ENCODE measurements at regions not wholly inside any gene's neighbourhood (a gene's known extent, or its start where the extent isn't known, plus 50 kb on each side); places are given as distances from the start of the nearest gene placed in this dataset.

DNA sequence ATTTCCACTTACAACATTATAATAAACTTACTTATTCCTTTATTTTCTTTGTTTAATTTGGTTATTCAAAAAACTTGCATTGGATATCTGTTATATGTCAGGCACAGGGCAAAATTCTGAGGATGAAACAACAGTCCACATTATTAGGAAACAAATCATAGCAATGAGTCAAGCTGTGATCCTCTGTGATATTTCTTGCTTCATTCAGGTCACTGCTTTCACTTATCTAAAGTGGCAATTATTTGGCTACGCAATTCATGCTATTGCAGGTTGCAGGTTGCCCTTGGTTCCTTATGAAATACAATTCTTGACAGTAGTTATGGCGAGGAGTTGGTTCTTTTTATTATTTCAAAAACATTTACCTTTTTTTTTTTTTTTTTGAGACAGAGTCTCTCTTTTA is 66.4 kb upstream of the CNTN6 start:
- no peak for TF ChIP-seq EZH2 (IDR thresholded peaks at IDR 0.05; ENCODE audit: borderline replicate concordance, low read depth, low read length, poor library complexity, severe bottlenecking)
- TF ChIP-seq, protein P1, sequence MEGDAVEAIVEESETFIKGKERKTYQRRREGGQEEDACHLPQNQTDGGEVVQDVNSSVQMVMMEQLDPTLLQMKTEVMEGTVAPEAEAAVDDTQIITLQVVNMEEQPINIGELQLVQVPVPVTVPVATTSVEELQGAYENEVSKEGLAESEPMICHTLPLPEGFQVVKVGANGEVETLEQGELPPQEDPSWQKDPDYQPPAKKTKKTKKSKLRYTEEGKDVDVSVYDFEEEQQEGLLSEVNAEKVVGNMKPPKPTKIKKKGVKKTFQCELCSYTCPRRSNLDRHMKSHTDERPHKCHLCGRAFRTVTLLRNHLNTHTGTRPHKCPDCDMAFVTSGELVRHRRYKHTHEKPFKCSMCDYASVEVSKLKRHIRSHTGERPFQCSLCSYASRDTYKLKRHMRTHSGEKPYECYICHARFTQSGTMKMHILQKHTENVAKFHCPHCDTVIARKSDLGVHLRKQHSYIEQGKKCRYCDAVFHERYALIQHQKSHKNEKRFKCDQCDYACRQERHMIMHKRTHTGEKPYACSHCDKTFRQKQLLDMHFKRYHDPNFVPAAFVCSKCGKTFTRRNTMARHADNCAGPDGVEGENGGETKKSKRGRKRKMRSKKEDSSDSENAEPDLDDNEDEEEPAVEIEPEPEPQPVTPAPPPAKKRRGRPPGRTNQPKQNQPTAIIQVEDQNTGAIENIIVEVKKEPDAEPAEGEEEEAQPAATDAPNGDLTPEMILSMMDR (conservative IDR thresholded peaks at IDR 0.05; ENCODE audit: low read depth, low read length): no peak
- Histone ChIP-seq H3K4me3 (ENCODE audit: low read depth, low read length, poor library complexity, severe bottlenecking) (no peak overlapping the region), H3K9me3 (ENCODE audit: low read depth, low read length, poor library complexity, severe bottlenecking) (no peaks in the 10 kb centered on the region), H3K4me1 (ENCODE audit: insufficient read depth, low read length, poor library complexity, severe bottlenecking) (no peaks in the 10 kb centered on the region), H3K27me3 (replicated peaks; ENCODE audit: insufficient read depth, low read depth, low read length, poor library complexity) (no peaks in the 10 kb centered on the region), H3K36me3 (ENCODE audit: insufficient read depth, low read length, poor library complexity, severe bottlenecking) (no peaks in the 10 kb centered on the region), H3K27ac (ENCODE audit: low read depth, low read length, poor library complexity, severe bottlenecking) (no peak overlapping the region)
- DNase-seq (ENCODE audit: low spot score): no peak
- ChIA-PET CTCF (no interaction called here), POLR2A (ENCODE audit: low non-redundant PET) (no interaction called here)
- BruUV-seq (replicated peaks): no TSS peak
- intact Hi-C loops (cut with micrococcal nuclease; ENCODE audit: unreplicated experiment): no loop called here

DNA sequence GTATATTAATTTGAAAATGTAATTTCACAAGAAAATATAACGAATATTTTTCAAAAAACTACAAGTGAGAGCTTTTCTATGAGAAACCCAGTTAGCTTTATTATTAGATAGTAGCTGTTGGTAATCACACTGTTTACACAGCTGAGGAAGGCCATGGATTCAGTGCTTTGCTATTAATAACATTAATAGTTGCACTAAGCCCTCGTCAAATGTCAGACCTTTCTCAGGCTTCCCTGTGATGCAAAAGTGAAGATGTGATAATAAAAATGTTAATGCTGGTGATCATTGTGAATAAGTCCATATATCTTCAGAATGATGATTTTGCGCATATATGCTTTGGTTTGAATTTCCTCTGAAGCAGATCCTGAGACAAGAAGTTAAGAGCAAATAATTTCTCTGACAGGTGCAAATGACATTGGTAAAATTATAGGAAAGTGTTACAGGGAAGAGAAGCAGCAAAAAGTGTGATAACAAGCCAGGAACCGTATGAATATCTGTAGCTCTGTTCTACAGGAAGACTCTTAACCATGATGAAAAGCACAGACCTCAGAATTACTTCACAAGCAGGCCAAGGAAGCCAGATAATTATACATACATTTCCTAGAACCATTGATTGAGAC is 56.5 kb upstream of the CNTN6 start:
- intact Hi-C loops (cut with micrococcal nuclease; ENCODE audit: unreplicated experiment): no loop called here
- no peaks in the 10 kb centered on the region for H3K9me3 ChIP-seq (ENCODE audit: low read depth, low read length, poor library complexity, severe bottlenecking)
- H3K36me3 ChIP-seq (ENCODE audit: insufficient read depth, low read length, poor library complexity, severe bottlenecking): no peaks in the 10 kb centered on the region
- no peaks in the 10 kb centered on the region for H3K27me3 ChIP-seq (replicated peaks; ENCODE audit: insufficient read depth, low read depth, low read length, poor library complexity)
- ChIA-PET CTCF (no interaction called here), POLR2A (ENCODE audit: low non-redundant PET) (no interaction called here)
- DNase-seq (ENCODE audit: low spot score): no peak
- no TSS peak for BruUV-seq (replicated peaks)
- no peak overlapping the region for H3K27ac ChIP-seq (ENCODE audit: low read depth, low read length, poor library complexity, severe bottlenecking)
- H3K4me3 ChIP-seq (ENCODE audit: low read depth, low read length, poor library complexity, severe bottlenecking): no peak overlapping the region
- H3K4me1 ChIP-seq (ENCODE audit: insufficient read depth, low read length, poor library complexity, severe bottlenecking): no peaks in the 10 kb centered on the region
- TF ChIP-seq EZH2 (IDR thresholded peaks at IDR 0.05; ENCODE audit: borderline replicate concordance, low read depth, low read length, poor library complexity, severe bottlenecking): no peak
- TF ChIP-seq, protein P1 (conservative IDR thresholded peaks at IDR 0.05; ENCODE audit: low read depth, low read length): no peak

DNA sequence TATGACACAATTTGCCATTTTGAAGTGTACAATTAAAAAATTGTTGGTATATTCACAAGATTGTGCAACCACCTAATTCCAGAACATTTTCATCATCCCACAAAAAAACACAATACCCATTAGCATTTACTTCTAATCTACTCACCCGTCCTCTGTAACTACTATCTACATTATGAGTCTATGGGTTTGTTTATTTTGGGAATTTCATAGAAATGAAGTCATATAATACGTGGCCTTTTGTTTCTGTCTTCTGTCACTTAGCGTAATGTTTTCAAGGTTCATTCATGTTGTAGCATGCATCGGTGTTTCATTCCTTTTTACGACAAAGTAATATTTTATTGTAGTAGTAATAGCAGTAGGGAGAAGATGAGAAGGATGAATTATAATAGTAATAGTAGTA is 55.2 kb upstream of the CNTN6 start:
- CTCF ChIA-PET: no interaction called here
- no peaks in the 10 kb centered on the region for H3K9me3 ChIP-seq (ENCODE audit: low read depth, low read length, poor library complexity, severe bottlenecking)
- TF ChIP-seq EZH2 (IDR thresholded peaks at IDR 0.05; ENCODE audit: borderline replicate concordance, low read depth, low read length, poor library complexity, severe bottlenecking): no peak
- TF ChIP-seq, protein P1 (conservative IDR thresholded peaks at IDR 0.05; ENCODE audit: low read depth, low read length): no peak

More for the DNA sequence above, 55.2 kb upstream of the CNTN6 start:
- no peaks in the 10 kb centered on the region for H3K4me1 ChIP-seq (ENCODE audit: insufficient read depth, low read length, poor library complexity, severe bottlenecking)
- DNase-seq (ENCODE audit: low spot score): no peak
- no TSS peak for BruUV-seq (replicated peaks)
- POLR2A ChIA-PET (ENCODE audit: low non-redundant PET): no interaction called here
- no peaks in the 10 kb centered on the region for H3K36me3 ChIP-seq (ENCODE audit: insufficient read depth, low read length, poor library complexity, severe bottlenecking)
- no peak overlapping the region for H3K27ac ChIP-seq (ENCODE audit: low read depth, low read length, poor library complexity, severe bottlenecking)
- intact Hi-C loops (cut with micrococcal nuclease; ENCODE audit: unreplicated experiment): no loop called here
- no peak overlapping the region for H3K4me3 ChIP-seq (ENCODE audit: low read depth, low read length, poor library complexity, severe bottlenecking)
- no peaks in the 10 kb centered on the region for H3K27me3 ChIP-seq (replicated peaks; ENCODE audit: insufficient read depth, low read depth, low read length, poor library complexity)
